ENCODE measurements at regions not wholly inside any gene's neighbourhood (a gene's known extent, or its start where the extent isn't known, plus 50 kb on each side); places are given as distances from the start of the nearest gene placed in this dataset.

DNA sequence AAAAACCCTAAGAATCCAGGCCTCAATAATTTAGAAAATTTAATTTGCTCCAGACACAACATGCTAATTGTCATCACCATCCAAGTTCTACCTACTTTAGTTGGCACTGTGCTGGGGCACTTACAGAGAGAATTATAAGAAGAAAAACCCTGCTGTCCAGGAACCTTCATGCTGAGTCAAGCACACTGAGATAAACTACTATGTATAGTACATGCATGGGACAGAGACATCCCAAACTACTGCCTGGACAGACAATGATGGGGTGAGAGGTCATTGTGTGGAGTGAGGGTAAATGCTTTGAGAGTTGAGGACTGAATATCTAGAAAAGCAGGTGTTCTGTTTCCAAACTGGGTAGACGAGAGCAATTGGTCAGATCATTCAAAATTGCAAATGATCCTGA lies 135.3 kb upstream of the CTTNBP2NL start:
- Mint-ChIP-seq H3K9me3 (no peaks in the 10 kb centered on the region), H3K4me3 (no peak overlapping the region), H3K4me1 (no peaks in the 10 kb centered on the region), H3K36me3 (no peaks in the 10 kb centered on the region), H3K27ac (no peak overlapping the region)
- no peak for DNase-seq (ENCODE audit: low spot score in 2 of 2)
- ATAC-seq = no peak

DNA sequence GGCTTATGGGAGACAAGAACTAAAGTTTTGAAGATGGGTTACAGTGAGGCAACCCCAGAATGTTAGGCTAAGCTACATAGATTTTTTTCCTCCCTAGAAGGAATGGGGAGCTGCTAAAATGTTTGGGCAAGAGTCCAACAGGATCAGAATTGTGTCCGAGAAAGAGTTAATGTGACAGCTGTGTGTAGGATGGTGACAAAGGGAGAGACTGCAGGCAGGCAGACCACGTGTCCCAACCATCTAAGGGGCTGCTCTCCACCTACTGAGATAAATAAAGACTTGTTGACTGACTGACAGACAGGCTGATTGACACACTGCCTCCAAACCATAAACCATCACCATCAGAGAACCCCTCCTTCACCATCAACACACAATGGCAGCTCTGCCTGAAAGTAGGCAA lies 133.7 kb upstream of the CTTNBP2NL start:
- DNase-seq (ENCODE audit: low spot score in 2 of 2) (no peak), ATAC-seq (no peak)
- Mint-ChIP-seq H3K4me1 (no peaks in the 10 kb centered on the region), H3K27ac (no peak overlapping the region), H3K4me3 (no peak overlapping the region), H3K36me3 (no peaks in the 10 kb centered on the region), H3K9me3 (no peaks in the 10 kb centered on the region)

DNA sequence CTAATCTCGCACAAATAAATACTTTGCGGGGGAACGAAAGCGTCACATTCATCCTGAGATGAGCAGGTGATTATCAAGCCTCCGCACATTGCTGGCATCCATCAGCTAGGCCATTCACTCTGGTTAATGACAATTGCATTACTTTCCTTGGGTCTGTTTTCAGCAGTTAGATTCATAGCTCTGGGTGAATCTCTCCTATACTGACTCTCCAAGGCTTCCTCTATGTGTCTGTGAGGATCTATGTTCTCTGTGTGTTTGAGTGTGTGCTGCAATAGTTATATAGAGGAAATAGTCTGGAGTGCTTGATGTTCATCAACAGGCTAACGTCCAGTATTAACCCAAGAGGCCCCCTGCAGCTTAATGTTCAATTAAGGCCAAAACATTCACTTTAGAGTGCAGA lies 133.0 kb upstream of the CTTNBP2NL start:
- Mint-ChIP-seq H3K9me3 (no peaks in the 10 kb centered on the region), H3K27ac (no peak overlapping the region), H3K4me3 (no peak overlapping the region), H3K4me1 (no peaks in the 10 kb centered on the region), H3K36me3 (no peaks in the 10 kb centered on the region)
- DNase-seq (ENCODE audit: low spot score in 2 of 2) (no peak), ATAC-seq (no peak)

DNA sequence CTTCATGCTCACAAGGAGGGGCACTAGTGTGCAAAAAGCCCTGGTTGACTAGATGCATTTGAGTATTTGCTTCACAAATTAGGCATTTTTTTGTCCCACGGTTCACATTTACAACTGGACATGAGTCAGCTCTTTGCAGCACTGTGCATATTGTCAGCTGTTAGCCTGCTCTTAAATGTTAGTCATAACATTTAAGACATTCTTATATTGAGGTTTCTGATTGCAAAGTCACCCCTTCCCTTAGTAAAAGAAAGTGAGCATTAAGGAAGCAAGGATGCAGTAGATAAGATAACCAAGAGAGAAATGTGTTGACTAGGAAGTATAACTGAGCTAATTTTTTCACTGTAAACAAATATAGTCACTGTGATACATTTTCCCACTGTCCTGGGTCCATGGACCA lies 132.6 kb upstream of the CTTNBP2NL start:
- ATAC-seq (no peak), DNase-seq (ENCODE audit: low spot score in 2 of 2) (no peak)
- no peaks in the 10 kb centered on the region for H3K9me3 Mint-ChIP-seq
- H3K27ac Mint-ChIP-seq = no peak overlapping the region
- H3K4me1 Mint-ChIP-seq = no peaks in the 10 kb centered on the region
- H3K36me3 Mint-ChIP-seq = no peaks in the 10 kb centered on the region
- H3K4me3 Mint-ChIP-seq = no peak overlapping the region

DNA sequence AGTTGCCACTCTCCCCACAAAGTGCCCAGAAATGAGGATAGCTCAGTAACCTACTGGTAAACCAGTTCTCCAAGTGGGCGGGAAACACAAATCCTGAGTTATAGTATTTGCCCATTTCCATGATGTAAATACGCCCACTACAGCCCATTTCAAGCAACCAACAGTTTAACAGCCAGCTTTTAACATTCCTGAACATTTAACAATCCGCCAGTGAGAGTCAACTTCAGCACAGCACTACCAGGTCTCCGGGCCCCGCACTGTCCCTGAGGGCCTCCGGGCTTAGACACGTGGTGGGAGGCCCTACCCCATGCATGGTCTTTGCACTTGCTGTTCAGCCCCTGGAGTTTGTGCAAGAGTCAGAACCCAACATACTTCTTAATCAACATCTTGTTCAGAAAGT lies 132.0 kb upstream of the CTTNBP2NL start:
- ATAC-seq = no peak
- Mint-ChIP-seq H3K27ac (no peak overlapping the region), H3K4me3 (no peak overlapping the region), H3K4me1 (no peaks in the 10 kb centered on the region), H3K9me3 (no peaks in the 10 kb centered on the region), H3K36me3 (no peaks in the 10 kb centered on the region)
- no peak for DNase-seq (ENCODE audit: low spot score in 2 of 2)

DNA sequence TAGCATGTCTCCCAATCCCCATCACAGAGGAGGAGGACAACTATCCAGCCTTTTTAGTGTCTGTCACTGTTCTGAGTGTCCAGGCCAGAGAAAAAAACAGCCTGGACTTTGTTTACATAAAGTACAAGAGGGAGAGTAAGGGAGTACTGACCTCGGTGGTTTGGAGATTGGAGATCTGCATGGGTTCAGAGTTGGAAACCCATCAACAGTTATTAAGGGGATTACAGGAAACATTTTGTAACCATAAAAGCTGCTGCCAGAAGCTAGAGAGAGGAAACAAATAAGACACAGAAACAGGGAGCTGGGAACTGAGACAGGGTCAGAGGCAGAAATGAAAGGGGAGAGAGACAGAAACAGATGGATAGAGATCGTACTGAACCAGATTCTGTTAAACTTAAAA lies 131.5 kb upstream of the CTTNBP2NL start:
- ATAC-seq (no peak), DNase-seq (ENCODE audit: low spot score in 2 of 2) (no peak)
- no peak overlapping the region for H3K4me3 Mint-ChIP-seq
- no peak overlapping the region for H3K27ac Mint-ChIP-seq
- no peaks in the 10 kb centered on the region for H3K36me3 Mint-ChIP-seq
- H3K4me1 Mint-ChIP-seq = no peaks in the 10 kb centered on the region
- no peaks in the 10 kb centered on the region for H3K9me3 Mint-ChIP-seq

DNA sequence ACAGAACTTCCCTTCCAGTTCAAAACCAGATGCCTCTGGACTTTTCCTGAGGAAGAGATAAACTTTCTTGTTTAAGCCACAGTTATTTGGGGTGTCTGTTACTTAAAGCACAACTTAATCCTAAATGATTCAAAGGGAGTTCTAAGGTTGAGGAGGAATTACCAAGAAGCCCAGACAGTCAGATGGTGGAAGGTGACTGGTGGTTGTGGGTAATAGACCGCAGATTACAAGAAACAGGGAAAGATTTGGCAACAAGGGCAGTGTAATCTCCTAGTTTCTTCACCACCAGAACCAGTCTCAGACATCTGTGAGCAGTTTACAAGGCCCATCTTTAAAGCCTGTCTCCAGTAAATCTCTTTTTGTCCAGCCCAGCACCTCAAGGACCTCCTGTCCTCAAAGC lies 130.1 kb upstream of the CTTNBP2NL start:
- Mint-ChIP-seq H3K36me3 (no peaks in the 10 kb centered on the region), H3K4me1 (no peaks in the 10 kb centered on the region), H3K9me3 (no peaks in the 10 kb centered on the region), H3K4me3 (no peak overlapping the region), H3K27ac (no peak overlapping the region)
- no peak for ATAC-seq
- DNase-seq (ENCODE audit: low spot score in 2 of 2) = no peak

DNA sequence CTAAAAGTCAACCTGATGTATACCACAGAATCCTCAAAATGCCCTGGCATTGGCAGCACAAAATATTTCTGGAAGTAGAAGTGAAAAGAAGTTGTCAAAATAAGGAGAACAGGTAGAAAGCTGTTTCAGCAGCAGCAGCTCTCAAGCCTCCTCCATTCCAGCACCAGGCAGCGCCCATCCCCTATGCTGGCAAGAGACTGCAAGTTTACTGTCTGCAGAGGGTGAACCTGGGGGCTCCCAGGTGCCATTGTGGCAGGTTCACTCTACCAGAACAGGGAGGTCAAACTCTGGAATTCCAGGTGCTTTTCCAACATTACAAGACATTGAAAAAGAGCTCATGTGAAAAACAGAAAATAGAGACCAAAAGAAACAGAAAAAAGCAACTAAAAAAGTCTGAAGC lies 128.8 kb upstream of the CTTNBP2NL start:
- Mint-ChIP-seq H3K27ac (no peak overlapping the region), H3K9me3 (no peaks in the 10 kb centered on the region), H3K4me3 (no peak overlapping the region), H3K36me3 (no peaks in the 10 kb centered on the region), H3K4me1 (no peaks in the 10 kb centered on the region)
- no peak for ATAC-seq
- DNase-seq (ENCODE audit: low spot score in 2 of 2) = no peak

DNA sequence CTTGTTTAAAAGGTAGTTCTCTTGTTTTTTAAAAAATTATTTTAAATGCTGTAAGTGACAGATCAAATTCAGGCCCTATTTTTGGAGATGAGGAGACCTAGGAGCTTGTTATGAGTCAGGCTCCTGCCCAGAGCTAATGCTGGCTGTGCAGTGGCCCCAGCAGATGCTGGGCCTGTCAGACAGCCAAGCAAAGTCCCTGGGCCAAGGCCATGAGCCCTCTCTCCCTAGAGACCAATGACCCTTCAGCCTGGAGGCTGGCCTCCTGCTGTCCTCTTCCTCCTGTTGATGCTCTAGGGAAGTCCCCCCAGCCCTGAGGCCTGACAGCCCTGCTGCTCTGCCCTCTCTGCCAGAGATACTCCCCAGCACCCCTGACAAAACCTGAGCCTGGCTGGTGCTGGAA lies 128.1 kb upstream of the CTTNBP2NL start:
- Mint-ChIP-seq H3K4me1 (no peaks in the 10 kb centered on the region), H3K4me3 (no peak overlapping the region), H3K9me3 (no peaks in the 10 kb centered on the region), H3K36me3 (no peaks in the 10 kb centered on the region), H3K27ac (no peak overlapping the region)
- ATAC-seq (peak; percentile 31), DNase-seq (ENCODE audit: low spot score in 2 of 2) (no peak)

DNA sequence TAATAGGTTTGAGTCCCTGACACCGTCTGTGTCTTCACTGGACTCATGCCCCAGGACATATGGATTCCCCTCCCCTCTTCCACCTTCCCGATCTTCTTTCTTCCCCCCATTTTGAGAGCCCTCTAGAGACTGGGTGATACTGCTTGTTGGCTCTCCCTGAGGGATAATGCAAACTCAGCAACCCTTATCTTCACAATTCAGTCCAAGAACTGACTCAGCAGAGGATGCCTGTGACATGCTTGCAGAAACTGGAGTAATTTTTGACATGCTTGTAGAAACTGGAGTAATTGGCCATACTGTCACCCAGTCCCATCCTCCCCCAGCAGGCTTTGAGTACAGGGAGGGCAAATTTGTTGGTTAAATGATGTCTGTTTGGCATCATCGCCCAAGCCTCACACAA lies 127.6 kb upstream of the CTTNBP2NL start:
- no peaks in the 10 kb centered on the region for H3K4me1 Mint-ChIP-seq
- DNase-seq (ENCODE audit: low spot score in 2 of 2) (no peak), ATAC-seq (no peak)
- H3K4me3 Mint-ChIP-seq = no peak overlapping the region
- H3K36me3 Mint-ChIP-seq = no peaks in the 10 kb centered on the region
- no peak overlapping the region for H3K27ac Mint-ChIP-seq
- H3K9me3 Mint-ChIP-seq = no peaks in the 10 kb centered on the region

DNA sequence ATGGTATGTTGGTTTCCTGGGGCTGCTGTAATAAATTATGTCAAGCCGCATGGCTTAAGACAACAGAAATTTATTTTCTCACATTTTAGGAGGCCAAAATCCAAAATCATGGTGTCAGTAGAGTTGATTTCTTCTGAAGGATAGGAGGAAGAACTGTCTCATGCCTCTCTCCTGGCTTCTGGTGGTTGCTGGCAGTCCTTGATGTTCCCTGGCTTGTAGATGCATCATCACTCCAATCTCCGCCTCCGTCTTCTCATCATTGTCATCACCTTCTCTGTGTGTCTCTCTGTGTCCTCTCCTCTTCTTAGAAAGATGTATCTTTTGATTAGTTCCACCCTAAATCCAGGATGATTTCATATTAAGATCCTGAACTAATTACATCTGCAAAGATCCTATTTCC lies 124.7 kb upstream of the CTTNBP2NL start:
- H3K4me1 Mint-ChIP-seq = no peaks in the 10 kb centered on the region
- H3K27ac Mint-ChIP-seq = no peak overlapping the region
- H3K9me3 Mint-ChIP-seq = no peaks in the 10 kb centered on the region
- no peaks in the 10 kb centered on the region for H3K36me3 Mint-ChIP-seq
- DNase-seq (ENCODE audit: low spot score in 2 of 2) (no peak), ATAC-seq (no peak)
- no peak overlapping the region for H3K4me3 Mint-ChIP-seq

DNA sequence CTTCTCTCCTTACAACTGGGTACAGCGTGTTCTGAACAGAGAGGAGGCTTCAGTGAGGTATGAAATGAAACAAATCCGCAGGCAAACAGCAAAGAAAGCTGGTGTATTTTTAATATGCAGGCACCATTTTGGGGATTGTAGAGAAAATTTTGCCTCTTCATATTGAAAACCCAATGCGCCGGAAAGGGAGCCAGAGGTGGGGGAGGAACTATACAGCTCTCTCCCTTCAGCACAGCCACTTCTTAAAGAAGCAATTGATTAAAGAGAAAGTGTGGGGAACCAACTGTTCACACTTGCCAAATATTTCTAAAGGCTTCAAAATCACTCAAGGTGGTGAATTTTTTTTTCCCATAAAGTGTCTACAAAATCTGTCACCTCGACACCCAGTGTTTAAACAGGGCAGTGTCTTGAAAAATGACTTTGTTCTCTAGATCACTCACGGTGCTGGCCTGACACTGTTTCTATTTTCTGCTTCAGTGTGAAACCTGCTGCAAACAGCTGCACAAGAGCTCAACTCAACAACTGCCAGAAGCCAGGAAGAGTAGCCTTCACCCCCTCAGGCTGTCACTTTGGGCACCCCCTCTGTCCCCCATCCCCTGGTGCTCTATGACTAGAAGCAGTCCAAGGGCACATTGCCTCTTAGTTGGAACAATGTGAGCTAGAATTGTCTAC lies 123.8 kb upstream of the CTTNBP2NL start:
- ATAC-seq = no peak
- no peak overlapping the region for H3K27ac Mint-ChIP-seq
- no peak for DNase-seq (ENCODE audit: low spot score in 2 of 2)
- H3K9me3 Mint-ChIP-seq = no peaks in the 10 kb centered on the region
- H3K36me3 Mint-ChIP-seq = no peaks in the 10 kb centered on the region
- H3K4me1 Mint-ChIP-seq = no peaks in the 10 kb centered on the region
- H3K4me3 Mint-ChIP-seq = no peak overlapping the region

DNA sequence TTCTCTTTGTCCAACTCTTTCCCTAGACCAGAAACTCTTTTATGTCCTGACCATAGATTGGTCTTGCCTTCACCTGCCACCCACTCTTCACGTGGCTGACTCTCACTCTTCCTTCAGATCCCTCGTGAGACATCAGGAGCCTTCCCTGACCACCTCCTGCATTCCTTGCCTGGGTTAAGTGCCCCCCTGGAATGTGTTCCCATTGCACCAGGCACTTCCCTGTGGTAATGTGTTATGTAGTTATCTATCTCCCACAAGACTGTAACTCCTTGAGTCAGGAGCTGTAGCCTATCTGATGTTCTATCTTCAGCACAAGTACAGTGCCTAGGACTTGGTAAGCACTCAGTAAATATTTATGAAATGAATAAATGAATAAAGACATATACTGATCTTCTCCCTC lies 111.2 kb upstream of the CTTNBP2NL start:
- no peaks in the 10 kb centered on the region for H3K4me1 Mint-ChIP-seq
- H3K4me3 Mint-ChIP-seq = no peak overlapping the region
- no peak overlapping the region for H3K27ac Mint-ChIP-seq
- DNase-seq (ENCODE audit: low spot score in 2 of 2) (no peak), ATAC-seq (no peak)
- H3K36me3 Mint-ChIP-seq = no peaks in the 10 kb centered on the region
- H3K9me3 Mint-ChIP-seq = no peaks in the 10 kb centered on the region

DNA sequence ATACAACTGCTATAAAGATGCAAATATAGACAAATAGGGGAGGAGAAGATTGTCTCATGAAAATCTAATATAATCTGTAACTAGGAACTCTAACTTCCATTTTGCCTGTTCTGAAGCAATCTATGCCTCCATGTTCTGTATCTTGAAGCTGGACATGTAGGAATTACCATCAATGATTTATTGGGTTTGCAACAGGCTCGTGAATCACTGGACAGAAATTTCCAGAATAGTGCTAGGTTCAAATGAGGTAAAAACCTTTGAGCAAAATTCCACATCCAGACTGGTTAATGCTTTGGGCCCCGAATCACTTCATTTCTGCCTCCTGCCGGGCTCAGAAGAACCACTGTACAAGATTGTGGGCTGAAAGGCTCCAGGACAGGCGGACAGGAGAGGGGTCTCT lies 110.7 kb upstream of the CTTNBP2NL start:
- no peak overlapping the region for H3K4me3 Mint-ChIP-seq
- no peaks in the 10 kb centered on the region for H3K4me1 Mint-ChIP-seq
- ATAC-seq (no peak), DNase-seq (ENCODE audit: low spot score in 2 of 2) (no peak)
- no peak overlapping the region for H3K27ac Mint-ChIP-seq
- H3K9me3 Mint-ChIP-seq = no peaks in the 10 kb centered on the region
- H3K36me3 Mint-ChIP-seq = no peaks in the 10 kb centered on the region

DNA sequence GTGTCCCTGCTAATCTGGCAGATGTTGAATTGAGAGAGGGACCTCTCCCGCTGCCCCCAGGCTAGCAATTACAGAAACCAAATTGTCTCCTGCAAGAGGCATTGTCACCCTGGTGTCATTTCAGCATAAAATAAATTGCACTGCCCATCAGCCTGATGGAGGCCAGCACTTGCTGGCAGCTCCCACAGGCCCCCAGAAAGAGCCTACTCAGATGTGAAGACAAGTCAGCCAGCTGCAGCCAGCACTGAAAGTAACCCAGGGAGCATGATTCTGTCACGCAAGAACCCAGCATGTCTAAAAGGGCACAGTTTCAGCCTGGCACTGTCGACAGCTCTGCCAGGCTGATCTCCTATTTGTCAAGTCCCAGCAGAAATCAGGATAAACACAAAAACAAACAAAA lies 110.3 kb upstream of the CTTNBP2NL start:
- Mint-ChIP-seq H3K36me3 (no peaks in the 10 kb centered on the region), H3K27ac (no peak overlapping the region), H3K4me1 (no peaks in the 10 kb centered on the region), H3K4me3 (no peak overlapping the region), H3K9me3 (no peaks in the 10 kb centered on the region)
- DNase-seq (ENCODE audit: low spot score in 2 of 2) = no peak
- no peak for ATAC-seq

DNA sequence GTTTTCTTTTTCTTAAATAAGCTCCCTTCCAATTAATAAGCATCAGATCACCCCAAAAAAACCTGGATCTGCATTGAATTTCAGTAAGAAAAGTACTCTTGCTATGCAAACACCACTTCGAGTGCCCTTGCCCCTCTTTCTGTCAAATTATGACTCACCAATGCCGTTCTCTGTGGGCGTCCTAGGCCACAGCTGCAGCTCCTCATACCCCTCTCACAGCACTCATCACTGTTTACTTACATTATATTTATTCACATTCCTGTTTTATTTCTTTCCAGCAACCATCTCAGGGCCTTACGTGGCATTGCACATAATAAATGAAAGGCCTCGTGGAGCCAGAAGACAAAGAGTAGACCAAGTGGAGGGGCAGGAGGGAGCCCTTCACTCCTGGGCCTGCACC lies 99.1 kb upstream of the CTTNBP2NL start:
- H3K4me3 Mint-ChIP-seq = no peak overlapping the region
- peaks cover 4% of the 10 kb centered on the region for H3K9me3 Mint-ChIP-seq
- H3K4me1 Mint-ChIP-seq = no peaks in the 10 kb centered on the region
- H3K27ac Mint-ChIP-seq = no peak overlapping the region
- DNase-seq (ENCODE audit: low spot score in 2 of 2) (peak in 1 of 2 donors; percentile 43), ATAC-seq (no peak)
- H3K36me3 Mint-ChIP-seq = no peaks in the 10 kb centered on the region

DNA sequence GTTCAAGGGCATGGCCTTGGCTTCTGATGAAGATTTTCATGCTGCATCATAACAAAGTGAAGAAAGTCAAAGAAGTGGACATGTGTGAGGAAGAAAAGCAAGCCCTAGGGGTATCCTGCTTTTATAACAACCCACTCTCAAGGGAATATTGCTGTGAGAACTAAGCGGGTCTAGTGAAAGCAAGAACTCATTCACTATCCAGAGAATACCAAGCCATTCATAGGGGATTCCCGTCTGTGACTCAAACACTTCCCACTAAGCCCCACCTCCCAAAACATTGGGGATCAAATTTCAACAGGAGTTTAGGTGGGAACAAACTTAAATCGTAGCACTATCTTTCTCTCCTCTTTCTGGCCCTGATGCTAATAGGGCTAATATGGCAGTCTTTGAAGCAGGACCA lies 98.5 kb upstream of the CTTNBP2NL start:
- DNase-seq (ENCODE audit: low spot score in 2 of 2) = peak in 1 of 2 donors; percentile 8
- Mint-ChIP-seq H3K9me3 (peaks cover 4% of the 10 kb centered on the region), H3K36me3 (no peaks in the 10 kb centered on the region), H3K4me3 (no peak overlapping the region), H3K27ac (no peak overlapping the region), H3K4me1 (no peaks in the 10 kb centered on the region)
- ATAC-seq = no peak

All from stimulated activated effector memory CD8-positive, alpha-beta T cell treated with anti-CD3 and anti-CD28 coated beads, Interleukin-12 subunit alpha, Interleukin-12 subunit beta, amount 100 ng/mL, for 72 hours (primary cell).